M059J (cell line): ENCODE measurements at regions not wholly inside any gene's neighbourhood (a gene's known extent, or its start where the extent isn't known, plus 50 kb on each side); places are given as distances from the start of the nearest gene placed in this dataset.

ENCODE experiments used
- DNase-seq: peaks from one replicate; pipeline ENCODE4 v3.0.0-alpha.2; 2012; ENCODE audit warnings: low read depth

DNA sequence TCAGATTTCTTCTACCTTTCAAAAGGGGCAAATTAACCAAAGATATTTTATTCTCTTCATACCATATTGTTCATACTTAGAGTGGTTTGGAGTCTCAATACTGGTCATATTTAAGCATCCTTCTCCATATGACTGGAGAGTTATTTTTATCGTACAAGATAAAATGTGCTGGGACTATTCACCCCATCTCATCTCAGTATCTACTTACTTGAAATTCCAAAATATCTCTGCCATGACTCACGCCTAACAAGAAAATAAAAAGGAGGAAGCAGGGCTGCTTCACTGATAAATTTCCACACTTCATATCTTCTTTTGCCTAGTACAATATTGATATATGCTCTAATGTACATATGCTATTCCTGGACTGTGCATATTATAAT lies 277.9 kb upstream of the CDH9 start:
- peak; percentile 84 for DNase-seq

DNA sequence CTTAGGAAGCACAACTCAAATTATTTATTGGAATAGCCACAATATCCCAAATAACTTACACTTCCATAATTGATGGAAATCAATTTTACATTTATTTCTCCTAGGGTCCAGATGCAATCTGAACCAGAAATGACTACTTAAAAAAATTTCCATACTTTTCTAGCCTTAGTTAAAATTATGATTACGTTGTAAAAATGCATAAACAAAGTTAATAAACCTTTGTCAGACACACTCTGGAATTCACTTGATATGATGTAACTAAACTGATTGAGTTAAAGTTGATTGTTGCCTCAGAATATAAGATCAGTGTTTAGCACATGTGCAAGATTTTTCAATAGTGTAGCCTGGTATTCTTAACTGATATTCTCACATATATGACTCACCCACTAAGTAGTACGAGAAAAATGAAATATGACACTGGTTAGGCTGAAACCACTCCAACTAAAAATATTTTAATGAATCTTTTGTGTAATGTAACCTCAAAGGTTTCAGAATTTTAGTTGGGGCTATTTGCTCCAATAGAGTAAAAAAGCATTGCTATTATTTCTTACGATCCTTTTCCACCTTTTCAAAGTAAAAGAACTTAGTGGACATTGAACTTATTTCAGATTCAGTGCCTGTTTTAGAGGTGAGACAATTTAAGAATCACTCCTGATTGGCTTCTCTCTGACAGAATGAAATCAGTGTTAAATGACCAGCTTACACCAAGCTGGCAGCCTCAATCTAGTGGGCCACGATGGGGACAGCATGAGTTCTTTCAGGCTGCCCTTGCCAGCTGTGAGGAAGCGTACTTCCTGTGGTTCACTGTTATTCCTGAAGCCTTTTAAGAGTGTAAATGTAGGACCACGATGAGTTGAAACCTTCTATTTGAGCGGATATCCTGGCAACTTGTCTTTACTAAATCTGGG lies 277.2 kb upstream of the CDH9 start:
- DNase-seq, result peak; percentile 77

DNA sequence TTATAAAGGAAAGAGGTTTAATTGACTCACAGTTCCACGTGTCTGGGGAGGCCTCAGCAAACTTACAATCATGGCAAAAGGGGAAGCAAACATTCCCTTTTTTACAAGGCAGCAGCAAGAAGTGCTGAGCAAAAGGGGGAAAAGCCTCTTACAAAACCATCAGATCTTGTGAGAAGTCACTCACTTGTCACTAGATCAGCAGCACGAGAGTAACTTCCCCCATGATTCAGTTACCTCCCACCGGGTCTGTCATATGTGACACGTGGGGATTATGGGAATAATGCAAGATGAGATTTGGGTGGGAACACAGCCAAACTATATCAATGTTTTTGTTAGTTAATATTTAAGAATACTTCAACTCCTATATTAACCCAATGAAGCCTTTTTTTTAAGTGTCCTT lies 275.2 kb upstream of the CDH9 start:
- DNase-seq, result no peak

DNA sequence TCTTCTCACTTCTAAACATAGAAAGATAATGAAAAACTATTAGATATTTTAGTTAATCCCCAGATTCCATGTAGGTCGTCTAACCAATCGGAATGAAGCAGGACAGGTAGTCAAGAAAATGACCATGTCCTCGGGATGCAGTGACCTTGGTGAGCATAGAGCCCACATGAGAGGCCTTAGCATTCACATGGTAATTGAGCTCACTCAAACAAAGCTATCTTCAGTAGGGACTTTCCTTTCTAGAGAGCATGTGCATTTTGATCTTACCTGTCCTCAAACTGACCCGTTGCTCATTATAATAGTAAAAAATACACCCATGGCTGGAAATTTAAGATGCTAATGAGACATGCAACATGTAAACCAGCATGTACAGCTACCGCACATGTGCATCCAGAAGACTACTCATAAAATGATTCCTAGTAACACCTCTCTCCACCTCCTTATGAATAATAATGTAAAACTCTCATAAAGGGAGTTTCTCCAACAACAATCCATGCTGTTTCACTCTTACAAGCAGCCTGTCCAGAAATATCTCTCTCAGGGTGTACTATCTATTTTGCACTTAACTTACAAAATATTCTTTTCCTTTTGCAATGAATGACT lies 274.0 kb upstream of the CDH9 start:
- no peak for DNase-seq

GRCh38 chr5:27311544-27311943 lies 273.2 kb upstream of the CDH9 start:
- peak; percentile 26 for DNase-seq

DNA sequence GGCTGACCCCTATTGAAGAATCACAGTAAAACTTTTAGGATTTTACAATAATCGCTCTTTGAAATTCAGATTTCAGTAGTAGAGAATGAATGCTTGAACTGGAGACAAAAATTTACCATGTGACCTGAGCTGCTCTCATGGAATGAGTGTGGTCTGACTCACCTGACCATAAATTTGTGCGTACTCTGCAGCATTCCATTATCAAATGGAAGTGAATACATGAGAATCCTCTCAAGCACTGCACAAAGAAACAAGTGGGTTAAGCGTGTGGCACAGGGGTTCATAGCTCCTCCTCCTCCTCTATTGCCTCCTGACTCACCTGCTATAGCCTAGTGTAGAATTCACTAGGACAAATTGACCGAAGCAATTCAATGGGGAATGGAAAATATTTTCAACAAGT lies 269.8 kb upstream of the CDH9 start:
- peak; percentile 93 for DNase-seq

DNA sequence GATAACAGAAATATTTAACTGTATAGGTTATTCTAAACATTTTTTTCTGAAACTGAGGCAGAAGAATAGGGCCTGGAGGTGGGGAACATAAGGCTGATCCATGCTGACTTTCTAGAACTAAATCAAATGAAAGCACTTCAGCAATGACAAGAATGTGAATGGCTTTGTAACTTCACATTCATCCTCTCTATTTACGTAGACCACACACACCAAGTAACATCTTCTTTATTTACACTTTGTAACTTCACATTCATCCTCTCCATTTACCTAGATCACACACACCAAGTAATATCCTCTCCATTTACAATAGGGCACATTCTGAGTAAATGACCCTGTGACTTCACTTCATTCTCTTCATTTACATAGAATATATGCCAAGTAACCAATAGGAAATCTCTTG lies 251.8 kb upstream of the CDH9 start:
- DNase-seq, result no peak

GRCh38 chr5:27276119-27276518 lies 237.7 kb upstream of the CDH9 start:
- DNase-seq, result no peak

DNA sequence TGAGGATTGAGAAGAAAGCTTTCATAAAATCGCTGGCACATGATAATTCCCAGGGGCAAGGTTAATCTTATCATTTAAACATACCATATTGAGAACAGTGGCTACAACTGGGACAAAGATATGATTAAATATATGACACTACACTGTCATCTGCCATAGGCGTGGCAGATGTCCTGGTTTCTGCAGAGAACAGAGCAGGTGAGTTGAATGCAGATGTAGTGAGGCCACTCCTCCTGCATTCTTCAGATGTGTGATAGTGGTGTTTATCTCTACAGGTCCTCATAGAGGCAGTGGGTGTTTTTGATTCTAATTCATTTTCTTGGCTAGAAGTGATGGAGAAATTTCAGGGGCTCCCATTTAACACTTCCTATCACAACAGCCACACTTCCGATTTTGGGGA lies 237.0 kb upstream of the CDH9 start:
- DNase-seq, result no peak

DNA sequence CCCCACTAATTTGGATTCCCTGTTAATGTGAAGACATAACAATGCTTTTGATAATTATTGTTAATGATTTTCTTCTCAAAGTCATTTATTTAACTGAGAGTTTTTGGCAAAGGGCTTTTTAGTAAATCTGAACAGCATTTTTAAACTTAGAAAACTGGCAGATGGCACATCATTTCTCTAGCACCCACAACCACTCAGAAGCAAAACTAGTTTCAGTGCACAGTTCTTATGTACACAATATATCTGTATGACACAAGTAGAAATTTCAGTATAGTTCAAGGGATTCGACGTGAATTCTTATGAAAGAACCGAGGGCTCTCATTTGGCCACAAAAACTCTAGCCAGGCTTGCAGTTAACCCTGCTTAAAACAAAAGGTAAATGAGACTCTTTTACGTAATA lies 231.4 kb upstream of the CDH9 start:
- DNase-seq, result no peak

- DNase-seq, result no peak
These were observed 228.9 kb upstream of the CDH9 start for GRCh38 chr5:27267209-27267824.

- DNase-seq, result no peak
These were observed 227.8 kb upstream of the CDH9 start for GRCh38 chr5:27266184-27266583.

GRCh38 chr5:27257696-27258095 lies 219.3 kb upstream of the CDH9 start:
- DNase-seq, result no peak

GRCh38 chr5:27252911-27253310 lies 214.5 kb upstream of the CDH9 start:
- peak; percentile 40 for DNase-seq

DNA sequence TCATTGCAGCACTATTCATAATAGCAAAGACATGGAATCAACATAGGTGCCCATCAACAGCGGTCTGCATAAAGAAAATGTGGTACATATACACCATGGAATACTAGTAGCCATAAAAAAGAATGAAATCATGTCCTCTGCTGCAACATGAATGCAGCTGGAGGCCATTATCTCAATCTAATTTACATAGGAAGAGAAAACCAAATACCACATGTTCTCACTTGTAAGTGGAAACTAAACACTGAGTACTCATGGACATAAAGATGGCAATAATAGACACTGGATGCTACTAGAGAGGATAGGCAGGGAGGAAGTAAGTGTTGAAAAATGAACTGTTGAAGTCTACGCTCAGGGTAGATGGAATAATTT lies 203.9 kb upstream of the CDH9 start:
- DNase-seq, result no peak

DNA sequence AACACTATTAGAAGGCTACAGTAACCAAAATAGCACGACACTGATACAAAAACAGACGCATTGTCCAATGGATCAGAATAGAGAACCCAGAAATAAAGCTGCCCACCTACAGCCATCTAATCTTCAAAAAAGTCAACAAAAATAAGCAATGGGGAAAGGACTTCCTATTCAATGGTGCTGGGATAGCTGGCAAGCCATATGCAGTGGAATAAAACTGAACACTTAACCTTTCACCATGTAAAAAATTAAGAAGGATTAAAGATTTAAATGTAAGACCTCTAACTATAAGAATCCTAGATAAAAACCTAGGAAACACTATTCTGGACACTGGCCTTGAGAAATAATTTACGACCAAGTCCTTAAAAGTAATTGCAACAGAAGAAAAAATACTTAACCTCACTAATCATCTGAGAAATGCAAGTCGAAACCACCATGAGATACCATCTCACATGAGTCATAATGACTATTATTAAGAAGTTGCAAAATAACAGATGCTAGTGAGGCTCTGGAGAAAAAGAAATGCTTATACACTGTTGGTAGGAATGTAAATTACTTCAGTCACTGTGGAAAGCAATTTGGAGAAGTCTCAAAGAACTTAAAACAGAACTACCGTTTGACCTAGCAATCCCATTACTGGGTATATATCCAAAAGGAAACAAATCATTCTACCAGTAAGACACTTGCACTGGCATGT lies 203.3 kb upstream of the CDH9 start:
- peak; percentile 98 for DNase-seq

DNA sequence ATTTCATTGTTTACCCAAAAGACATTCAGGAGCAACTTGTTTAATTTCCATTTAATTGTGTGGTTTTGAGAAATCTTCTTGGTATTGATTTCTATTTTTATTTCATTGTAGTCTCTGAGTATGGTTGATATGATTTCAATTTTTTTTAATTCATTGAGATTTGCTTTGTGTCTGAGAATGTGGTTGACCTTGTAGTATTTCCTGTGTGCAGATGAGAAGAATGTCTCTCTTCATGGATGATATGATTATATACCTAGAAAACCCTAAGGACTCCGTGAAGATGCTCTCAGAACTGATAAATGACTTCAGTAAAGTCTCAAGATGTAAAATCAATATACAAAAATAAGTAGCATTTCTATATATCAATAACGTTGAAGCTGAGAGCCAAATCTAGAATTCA lies 202.4 kb upstream of the CDH9 start:
- DNase-seq, result no peak

- DNase-seq, result no peak
These were observed 196.5 kb upstream of the CDH9 start for GRCh38 chr5:27234916-27235315.

DNA sequence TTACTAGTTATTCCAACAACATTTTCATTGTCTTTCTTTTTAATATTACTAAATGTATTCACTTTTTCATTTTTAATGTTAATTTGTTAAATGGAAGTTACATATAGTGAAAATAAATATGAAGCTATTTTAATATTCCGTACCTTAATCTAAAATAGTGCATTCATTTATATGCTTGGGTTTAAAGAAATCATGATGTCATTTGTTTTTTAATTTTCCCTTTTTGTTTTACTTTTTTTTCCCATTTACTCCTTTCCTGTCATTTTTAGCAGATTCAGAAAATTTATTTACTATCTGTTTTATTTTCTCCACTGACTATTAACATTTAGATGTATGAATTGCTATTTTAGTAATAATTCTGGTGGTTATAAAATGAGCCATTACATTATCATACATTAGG lies 183.0 kb upstream of the CDH9 start:
- no peak for DNase-seq

- DNase-seq, result no peak
These were observed 182.4 kb upstream of the CDH9 start for GRCh38 chr5:27220752-27221151.

- DNase-seq, result no peak
These were observed 179.6 kb upstream of the CDH9 start for GRCh38 chr5:27217977-27218376.

DNA sequence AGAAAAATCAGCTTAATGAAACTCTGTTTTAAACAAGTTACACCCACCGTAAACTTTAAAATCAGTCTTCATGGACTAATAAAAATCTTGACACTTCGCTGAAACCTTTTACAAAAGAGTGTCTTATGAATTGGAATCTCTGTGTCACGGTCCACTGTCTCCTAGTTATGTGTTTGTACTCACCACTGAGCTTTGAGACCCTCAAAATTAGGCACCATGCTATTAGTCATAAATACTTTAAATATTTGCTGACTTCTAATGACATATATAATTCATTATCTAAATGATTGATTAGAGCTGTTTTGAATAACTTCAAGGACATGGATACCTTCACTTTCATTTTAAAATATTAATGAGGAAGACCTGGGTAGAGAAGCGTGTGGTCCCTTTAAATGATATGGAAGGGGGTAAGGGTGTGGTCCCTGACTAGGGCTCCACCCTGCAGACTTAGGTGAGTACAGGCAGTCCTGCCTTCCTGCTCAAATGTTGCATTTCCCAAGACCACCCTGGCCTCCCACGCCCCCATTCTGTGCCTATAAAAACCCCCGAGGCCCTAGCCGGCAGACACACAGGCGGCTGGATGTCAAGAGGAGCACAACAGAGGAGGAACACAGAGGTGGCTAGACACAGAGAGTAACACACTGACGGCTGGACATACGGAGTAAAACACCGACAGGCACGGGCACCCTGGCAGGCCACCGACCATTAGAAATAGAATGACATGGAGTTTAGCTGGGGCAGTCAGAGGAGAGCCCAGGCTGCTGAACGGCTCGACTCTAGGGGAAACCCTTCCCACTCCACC lies 179.0 kb upstream of the CDH9 start:
- no peak for DNase-seq
